Activated CD4-positive, alpha-beta T cell treated with anti-CD3 and anti-CD28 coated beads, Interleukin-2, amount 10 ng/mL, durations not matched to agents 24 days and 14 days (primary cell): ENCODE measurements at regions not wholly inside any gene's neighbourhood (a gene's known extent, or its start where the extent isn't known, plus 50 kb on each side); places are given as distances from the start of the nearest gene placed in this dataset.

Source experiments
- DNase-seq: peaks from one replicate; pipeline ENCODE4 v3.0.0; 2022
- H3K27ac Mint-ChIP-seq: one replicate; pipeline ENCODE4 v1.8.0; 2022; ENCODE audit warnings: mild to moderate bottlenecking, mixed read lengths
- H3K27me3 Mint-ChIP-seq: one replicate; pipeline ENCODE4 v1.8.0; 2022; ENCODE audit warnings: mixed read lengths
- H3K36me3 Mint-ChIP-seq: one replicate; pipeline ENCODE4 v1.8.0; 2022; ENCODE audit warnings: low read depth, mild to moderate bottlenecking, mixed read lengths
- H3K4me1 Mint-ChIP-seq: one replicate; pipeline ENCODE4 v1.8.0; 2021; ENCODE audit warnings: mixed read lengths
- H3K4me3 Mint-ChIP-seq: one replicate; pipeline ENCODE4 v1.8.0; 2022; ENCODE audit warnings: mild to moderate bottlenecking, moderate library complexity, mixed read lengths
- H3K9me3 Mint-ChIP-seq: one replicate; pipeline ENCODE4 v1.8.0; 2021; ENCODE audit warnings: mixed read lengths
- intact Hi-C: fragments of 100-400 bp; cut with micrococcal nuclease; formaldehyde crosslinking; loops from one replicate; pipeline ENCODE4 v1.15.1; 2023

GRCh38 chr3:139732729-139733128 is 55.0 kb upstream of the NMNAT3 start:
- Mint-ChIP-seq H3K9me3 (no peaks in the 10 kb centered on the region), H3K27me3 (no peaks in the 10 kb centered on the region), H3K4me3 (no peak overlapping the region), H3K27ac (no peak overlapping the region), H3K36me3 (no peaks in the 10 kb centered on the region), H3K4me1 (no peaks in the 10 kb centered on the region)
- DNase-seq, result no peak
- intact Hi-C loops, result no loop called here

- H3K4me1 Mint-ChIP-seq, result no peaks in the 10 kb centered on the region
- no peaks in the 10 kb centered on the region for H3K36me3 Mint-ChIP-seq
- H3K27ac Mint-ChIP-seq, result no peak overlapping the region
- H3K4me3 Mint-ChIP-seq, result no peak overlapping the region
- no peak for DNase-seq
- no peaks in the 10 kb centered on the region for H3K9me3 Mint-ChIP-seq
- no peaks in the 10 kb centered on the region for H3K27me3 Mint-ChIP-seq
- intact Hi-C loops, result no loop called here
These were observed 51.5 kb upstream of the NMNAT3 start for GRCh38 chr3:139729300-139729699.

GRCh38 chr3:139728414-139728813 is 50.6 kb upstream of the NMNAT3 start:
- Mint-ChIP-seq H3K4me3 (no peak overlapping the region), H3K4me1 (no peaks in the 10 kb centered on the region), H3K9me3 (no peaks in the 10 kb centered on the region), H3K27me3 (no peaks in the 10 kb centered on the region), H3K36me3 (no peaks in the 10 kb centered on the region), H3K27ac (no peak overlapping the region)
- intact Hi-C loops, result no loop called here
- no peak for DNase-seq
